Sigmoid colon (tissue), 6 donors: ENCODE measurements at regions not wholly inside any gene's neighbourhood (a gene's known extent, or its start where the extent isn't known, plus 50 kb on each side); places are given as distances from the start of the nearest gene placed in this dataset.

Experiments
- DNase-seq: peaks from one replicate; pipeline ENCODE4 v3.0.0-alpha.2; 2019
- H3K27ac ChIP-seq, 4 donors: fragments of 200-600 bp; sonication (generic); one replicate each; pipeline ENCODE4 v1.5.1; 2016 to 2019; ENCODE audit warnings: mild to moderate bottlenecking in 1 of 4
- H3K27me3 ChIP-seq, 3 donors: fragments of 200-600 bp; sonication (generic); one replicate each; pipeline ENCODE4 v1.5.1; 2019; ENCODE audit warnings: mild to moderate bottlenecking in 1 of 3
- H3K36me3 ChIP-seq, 4 donors: fragments of 200-600 bp; sonication (generic); one replicate each; pipeline ENCODE4 v1.5.1; 2016 to 2019
- H3K4me1 ChIP-seq, 4 donors: fragments of 200-600 bp; sonication (generic); one replicate each; pipeline ENCODE4 v1.5.1; 2017 to 2019
- H3K4me3 ChIP-seq, 4 donors: fragments of 200-600 bp; sonication (generic); one replicate each; pipeline ENCODE4 v1.5.1; 2017 to 2019; ENCODE audit warnings: mild to moderate bottlenecking in 2 of 4, moderate library complexity in 1 of 4
- H3K9me3 ChIP-seq, 4 donors: fragments of 200-600 bp in 3 of 4; sonication (generic) in 3 of 4; one replicate each; pipeline versions ENCODE4 v1.5.1 to v1.6.1; 2013 to 2019
- CTCF ChIP-seq, 4 experiments: fragments of 450-650 bp in 3 of 4; fragments of 200-600 bp in 1 of 4; IDR thresholded peaks; one replicate each; pipeline ENCODE4 v1.5.1; 2016 to 2019; ENCODE audit warnings: antibody characterized with exemption in 4 of 4, mild to moderate bottlenecking in 3 of 4, moderate library complexity in 2 of 4
- EP300 ChIP-seq, 4 donors: sonication (generic); formaldehyde crosslinking; IDR thresholded peaks; one replicate each; pipeline ENCODE4 v1.6.1; 2017; ENCODE audit warnings: antibody characterized with exemption in 4 of 4
- POLR2A ChIP-seq, 2 donors: fragments of 450-650 bp; IDR thresholded peaks; one replicate each; pipeline ENCODE4 v1.6.1; 2016; ENCODE audit warnings: antibody characterized with exemption in 2 of 2, mild to moderate bottlenecking in 2 of 2, moderate library complexity in 2 of 2
- POLR2AphosphoS5 ChIP-seq, 4 donors: sonication (generic); formaldehyde crosslinking; IDR thresholded peaks; one replicate each; pipeline ENCODE4 v1.6.1; 2017; ENCODE audit warnings: antibody characterized with exemption in 4 of 4
- WGBS, 2 donors: extraction: QIAGEN DNeasy Blood & Tissue Kit; methylation state at CpG; one replicate each; pipeline ENCODE4 v1.1.7; 2013; 5-methylcytosine and 5-hydroxymethylcytosine counted together
- intact Hi-C: fragments of 100-400 bp; cut with DNase I; formaldehyde crosslinking; loops from one replicate; pipeline ENCODE4 v1.15.1; 2023
- donor health status: healthy with polysubstance abuse.
- donor health status: healthy.

DNA sequence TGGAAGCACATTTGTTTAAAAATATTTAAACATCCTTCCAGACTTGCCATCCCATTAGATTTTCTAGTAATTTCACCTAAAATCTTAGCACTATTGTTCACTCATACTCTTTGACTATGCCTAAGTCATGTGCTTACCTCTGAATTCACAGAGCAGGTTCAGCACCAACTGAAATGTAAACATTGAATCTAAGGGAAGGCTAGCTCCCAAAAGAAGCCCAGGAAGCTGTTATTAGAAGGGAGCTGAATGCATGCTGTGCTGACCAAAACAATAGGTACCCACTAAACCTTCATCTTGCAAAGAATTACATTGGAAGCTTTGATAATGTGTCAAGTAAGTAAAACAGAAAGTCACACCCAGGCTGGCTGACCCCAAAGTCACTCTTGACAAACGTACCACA, 571.3 kb downstream of the GABRG2 start:
- no peak overlapping the region for H3K4me3 ChIP-seq
- no peaks in the 10 kb centered on the region for H3K36me3 ChIP-seq
- H3K4me1 ChIP-seq, result no peaks in the 10 kb centered on the region
- intact Hi-C loops, result no loop called here
- no peak overlapping the region for H3K27ac ChIP-seq
- no peaks in the 10 kb centered on the region for H3K27me3 ChIP-seq
- TF ChIP-seq POLR2AphosphoS5 (IDR thresholded peaks at IDR 0.05) (no peak), EP300 (IDR thresholded peaks at IDR 0.05) (no peak), CTCF (IDR thresholded peaks at IDR 0.05) (no peak), POLR2A (IDR thresholded peaks at IDR 0.05) (no peak)
- peaks cover 0 to 9% (median 5%) of the 10 kb centered on the region in 4 donors for H3K9me3 ChIP-seq
- 17 to 28% methylated on average over 1 of the region's 1 CpG for WGBS, 2 donors
- no peak for DNase-seq

DNA sequence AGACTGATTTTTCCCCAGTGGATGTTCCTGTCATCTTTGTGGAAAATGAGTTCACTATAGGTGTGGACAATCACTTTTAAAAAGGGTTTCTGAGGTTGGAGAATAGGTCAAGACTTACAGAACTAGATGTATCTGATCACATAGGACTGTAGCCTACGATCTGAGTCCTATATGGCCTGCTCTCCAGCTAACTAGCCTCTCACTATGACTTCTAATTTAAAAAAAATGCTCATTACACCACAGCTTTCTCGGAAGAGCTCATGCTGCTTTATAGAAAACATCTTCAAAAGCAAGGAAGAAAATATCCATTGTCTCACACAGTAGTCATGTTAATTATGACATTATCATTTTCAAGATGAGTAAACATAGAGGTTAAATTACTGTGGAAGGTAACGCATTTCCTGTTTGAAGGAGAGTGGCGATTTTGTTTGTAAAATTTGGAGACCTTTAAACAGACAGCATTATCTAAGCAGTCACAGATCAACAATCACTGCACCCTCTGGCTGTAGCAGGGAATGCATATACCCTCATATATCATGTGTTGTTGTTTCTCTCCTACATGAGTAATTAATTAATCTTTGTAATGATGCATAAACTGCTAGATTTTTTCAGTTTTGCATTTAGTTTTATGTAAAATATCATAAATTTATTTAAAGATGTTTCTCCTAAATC, 573.7 kb downstream of the GABRG2 start:
- DNase-seq, result no peak
- intact Hi-C loops, result no loop called here
- WGBS, 2 donors, result 48 to 68% methylated on average over 4 of the region's 4 CpGs

DNA sequence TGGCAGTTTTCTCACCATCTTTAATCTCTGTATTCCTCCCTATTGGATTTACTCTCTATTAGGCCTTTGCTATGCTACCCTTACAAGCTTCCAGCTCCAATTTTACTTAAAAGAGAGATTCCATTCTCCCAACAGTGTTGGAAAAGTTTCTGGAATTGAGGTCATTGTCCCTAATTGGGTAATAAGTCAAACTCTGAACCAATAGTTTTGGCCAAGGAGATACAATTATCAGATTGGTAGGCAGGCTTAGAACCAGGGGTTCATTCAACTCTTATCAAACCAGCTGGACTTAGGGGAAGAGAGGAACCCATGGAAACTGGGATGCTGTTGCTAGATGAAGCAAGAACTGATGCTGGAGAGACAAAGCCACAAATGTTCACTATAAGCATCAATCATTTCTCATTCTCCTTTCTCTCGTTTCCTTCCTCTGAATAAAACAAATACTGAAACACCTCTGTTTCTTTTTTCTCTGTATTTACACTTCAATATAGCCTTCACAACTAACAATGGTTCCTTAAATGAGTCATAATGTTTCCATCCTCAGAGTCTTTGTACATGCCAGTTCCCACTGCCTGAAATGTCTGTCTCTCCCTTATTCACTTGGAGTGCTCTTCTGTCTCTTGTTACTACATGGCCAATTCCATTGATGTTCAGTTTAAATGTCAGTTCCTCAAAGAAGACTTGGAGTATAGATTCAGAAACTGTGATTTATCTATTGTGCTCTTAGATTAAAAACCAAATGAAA, 587.3 kb downstream of the GABRG2 start:
- no peak for DNase-seq
- H3K36me3 ChIP-seq, result no peaks in the 10 kb centered on the region
- no peaks in the 10 kb centered on the region for H3K27me3 ChIP-seq
- no peaks in the 10 kb centered on the region for H3K4me1 ChIP-seq
- H3K27ac ChIP-seq, result no peak overlapping the region
- WGBS, 2 donors, result 44 to 63% methylated on average over 1 of the region's 1 CpG
- TF ChIP-seq POLR2AphosphoS5 (IDR thresholded peaks at IDR 0.05), result no peak
- TF ChIP-seq POLR2A (IDR thresholded peaks at IDR 0.05), result no peak
- TF ChIP-seq CTCF (IDR thresholded peaks at IDR 0.05), result no peak
- no peak for TF ChIP-seq EP300 (IDR thresholded peaks at IDR 0.05)
- intact Hi-C loops, result no loop called here
- peaks cover 0 to 6% (median 0%) of the 10 kb centered on the region in 4 donors for H3K9me3 ChIP-seq
- no peak overlapping the region for H3K4me3 ChIP-seq

More for the DNA sequence above, 573.7 kb downstream of the GABRG2 start:
- H3K27me3 ChIP-seq, result no peaks in the 10 kb centered on the region
- TF ChIP-seq POLR2AphosphoS5 (IDR thresholded peaks at IDR 0.05) (no peak), EP300 (IDR thresholded peaks at IDR 0.05) (no peak), POLR2A (IDR thresholded peaks at IDR 0.05) (no peak), CTCF (IDR thresholded peaks at IDR 0.05) (no peak)
- H3K9me3 ChIP-seq, result no peaks in the 10 kb centered on the region
- H3K4me3 ChIP-seq, result no peak overlapping the region
- H3K4me1 ChIP-seq, result no peaks in the 10 kb centered on the region
- H3K36me3 ChIP-seq, result no peaks in the 10 kb centered on the region
- H3K27ac ChIP-seq, result no peak overlapping the region

GRCh38 chr5:162657076-162657475, 589.5 kb downstream of the GABRG2 start:
- DNase-seq, result no peak
- no peak for TF ChIP-seq CTCF (IDR thresholded peaks at IDR 0.05)
- TF ChIP-seq POLR2A (IDR thresholded peaks at IDR 0.05), result no peak
- TF ChIP-seq EP300 (IDR thresholded peaks at IDR 0.05), result no peak
- TF ChIP-seq POLR2AphosphoS5 (IDR thresholded peaks at IDR 0.05), result no peak
- no peaks in the 10 kb centered on the region for H3K36me3 ChIP-seq
- H3K4me3 ChIP-seq, result no peak overlapping the region
- no peaks in the 10 kb centered on the region for H3K27me3 ChIP-seq
- WGBS, 2 donors, result 61 to 63% methylated on average over 3 of the region's 3 CpGs
- H3K27ac ChIP-seq, result no peak overlapping the region
- H3K9me3 ChIP-seq, result no peaks in the 10 kb centered on the region
- intact Hi-C loops, result no loop called here
- H3K4me1 ChIP-seq, result no peaks in the 10 kb centered on the region
